Activated CD8-positive, alpha-beta T cell treated with anti-CD3 and anti-CD28 coated beads, Interleukin-2, amount 10 ng/mL, durations not matched to agents 7 days and 5 days (primary cell): ENCODE measurements at regions not wholly inside any gene's neighbourhood (a gene's known extent, or its start where the extent isn't known, plus 50 kb on each side); places are given as distances from the start of the nearest gene placed in this dataset.
"Not testable (repeated sequence)": the region's sequence is repeated elsewhere in the genome, so short reads cannot be mapped to it uniquely, and the experiment has no call there.

ENCODE experiments used
- ATAC-seq: fragments of 150-1000 bp; cut with Tn5 transposase; one replicate; pipeline ENCODE4 v1.10.0; 2021; ENCODE audit warnings: moderate library complexity
- CTCF ChIA-PET: fragments of 350-600 bp; sonication (Branson Sonifier 250); formaldehyde crosslinking; loops from one replicate; lab custom pipeline; 2021; ENCODE audit warnings: antibody characterized with exemption; lab: Charles Lee
- POLR2A ChIA-PET: fragments of 350-600 bp; sonication (Branson Sonifier 250); formaldehyde crosslinking; loops from one replicate; lab custom pipeline; 2021; ENCODE audit warnings: antibody characterized with exemption; lab: Charles Lee
- DNase-seq: peaks from one replicate; pipeline ENCODE4 v3.0.0-alpha.2; 2020
- H3K27ac Mint-ChIP-seq: one replicate; pipeline ENCODE4 v1.8.0; 2021; ENCODE audit warnings: mild to moderate bottlenecking, mixed read lengths
- H3K27me3 Mint-ChIP-seq: one replicate; pipeline ENCODE4 v1.8.0; 2021; ENCODE audit warnings: low read depth, mixed read lengths
- H3K36me3 Mint-ChIP-seq: one replicate; pipeline ENCODE4 v1.8.0; 2021; ENCODE audit warnings: low read depth, mixed read lengths
- H3K4me1 Mint-ChIP-seq: one replicate; pipeline ENCODE4 v1.8.0; 2021; ENCODE audit warnings: low read depth, mixed read lengths
- H3K4me3 Mint-ChIP-seq: one replicate; pipeline ENCODE4 v1.8.0; 2021; ENCODE audit warnings: mild to moderate bottlenecking, mixed read lengths
- H3K9me3 Mint-ChIP-seq: one replicate; pipeline ENCODE4 v1.8.0; 2022; ENCODE audit warnings: mixed read lengths; ENCODE audit not compliant: insufficient read depth

DNA sequence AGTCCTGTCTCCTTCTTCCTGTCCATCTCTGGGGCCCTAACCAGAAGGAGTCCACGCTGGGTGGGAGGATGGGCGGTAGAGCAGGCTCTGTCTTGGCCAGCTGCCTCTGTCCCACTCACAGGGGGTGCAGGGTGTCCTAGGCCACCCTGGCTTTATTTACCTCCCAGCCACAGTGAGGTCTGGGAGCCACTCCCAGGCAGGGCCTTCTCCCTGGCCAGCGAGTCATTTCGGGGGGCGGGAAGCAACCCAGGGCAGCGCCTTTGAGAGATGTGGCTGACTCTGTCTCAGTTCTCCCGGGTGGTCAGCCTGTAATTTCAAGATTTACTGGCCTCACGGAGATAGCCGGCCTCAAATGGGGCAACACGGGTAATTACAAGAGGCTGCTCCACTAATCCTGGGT lies 67.4 kb upstream of the PTCH1 start:
- ChIA-PET POLR2A (no interaction called here), CTCF (no interaction called here)
- no peaks in the 10 kb centered on the region for H3K4me1 Mint-ChIP-seq
- ATAC-seq (no peak), DNase-seq (no peak)
- no peak overlapping the region for H3K27ac Mint-ChIP-seq
- H3K9me3 Mint-ChIP-seq = no peaks in the 10 kb centered on the region
- no peak overlapping the region for H3K4me3 Mint-ChIP-seq
- H3K36me3 Mint-ChIP-seq = no peaks in the 10 kb centered on the region
- H3K27me3 Mint-ChIP-seq = peaks cover 6% of the 10 kb centered on the region

DNA sequence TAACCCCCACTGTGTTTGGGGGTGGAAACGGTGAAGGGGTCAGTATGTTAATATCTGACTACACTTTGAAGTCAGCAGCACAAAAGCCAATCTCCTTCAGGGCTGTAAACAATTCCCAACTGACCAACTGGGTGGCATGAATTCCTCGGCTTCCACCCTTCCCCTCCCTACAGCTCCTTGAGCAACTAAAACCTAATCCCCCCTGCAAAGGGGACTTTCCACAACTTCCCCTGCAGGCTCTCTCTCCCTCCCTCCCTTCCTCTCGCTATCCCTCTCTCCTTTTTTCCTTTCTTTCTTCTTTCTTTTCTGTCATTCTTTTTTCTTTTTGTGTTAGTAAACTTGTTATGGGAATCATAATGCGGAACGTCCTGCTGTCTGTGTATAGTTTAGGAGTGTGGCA lies 65.1 kb upstream of the PTCH1 start:
- ATAC-seq (no peak), DNase-seq (no peak)
- no peaks in the 10 kb centered on the region for H3K4me1 Mint-ChIP-seq
- ChIA-PET POLR2A (no interaction called here), CTCF (no interaction called here)
- no peaks in the 10 kb centered on the region for H3K9me3 Mint-ChIP-seq
- no peak overlapping the region for H3K27ac Mint-ChIP-seq
- no peaks in the 10 kb centered on the region for H3K36me3 Mint-ChIP-seq
- H3K27me3 Mint-ChIP-seq = peaks cover 15% of the 10 kb centered on the region
- H3K4me3 Mint-ChIP-seq = no peak overlapping the region

DNA sequence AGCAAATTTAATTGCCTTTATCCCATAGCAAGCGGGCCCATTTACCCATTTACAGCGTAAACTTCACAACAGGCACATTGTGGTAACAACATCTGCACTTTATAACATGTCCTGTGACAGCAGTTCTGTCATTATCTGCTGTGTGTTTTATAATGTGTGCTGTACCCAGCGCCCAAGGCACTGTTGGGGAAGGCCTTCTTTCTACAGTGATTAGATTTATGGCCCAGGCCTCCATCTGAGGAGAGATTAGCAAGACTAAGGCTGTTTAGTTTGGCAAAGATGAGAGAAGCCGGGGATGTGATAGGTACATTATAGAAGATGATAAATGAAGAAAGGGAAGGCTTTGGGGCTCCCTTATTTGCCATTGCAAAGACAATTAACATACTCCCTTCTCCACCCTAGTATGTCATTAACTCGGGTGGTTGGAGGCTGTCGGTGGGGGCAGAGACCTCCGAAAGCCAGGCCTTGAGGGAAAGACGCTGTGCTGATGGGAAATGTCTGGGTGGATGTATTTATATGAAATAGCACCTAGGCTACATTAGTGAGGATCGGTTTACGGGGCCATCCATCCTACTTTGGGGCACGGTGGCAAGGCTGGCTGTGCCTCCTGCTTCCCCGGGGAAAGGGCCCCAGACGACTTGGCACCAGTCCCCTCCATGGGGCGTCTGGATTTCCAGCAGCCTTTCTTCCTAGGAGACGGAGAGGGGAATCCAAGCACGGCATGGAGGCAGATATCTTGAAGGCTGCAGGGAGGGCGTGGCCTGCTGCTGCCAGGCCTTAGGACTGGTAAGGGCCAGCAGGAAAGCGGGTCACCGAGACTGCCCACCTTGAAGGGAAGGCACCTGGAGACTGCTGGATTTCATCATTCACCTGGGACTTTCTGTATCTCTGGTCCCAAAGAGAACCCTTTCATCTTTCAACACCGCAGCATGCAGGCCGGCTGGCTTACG lies 64.3 kb upstream of the PTCH1 start:
- no peaks in the 10 kb centered on the region for H3K36me3 Mint-ChIP-seq
- POLR2A ChIA-PET = interaction anchor here (0.7 kb wide), 1 partner anchor 667 kb away, joined by 3 read pairs; no protein-coding TSS in a partner anchor
- H3K4me3 Mint-ChIP-seq = no peak overlapping the region
- DNase-seq (no peak), ATAC-seq (no peak)
- CTCF ChIA-PET = no interaction called here
- H3K9me3 Mint-ChIP-seq = no peaks in the 10 kb centered on the region
- no peaks in the 10 kb centered on the region for H3K4me1 Mint-ChIP-seq
- peaks cover 16% of the 10 kb centered on the region for H3K27me3 Mint-ChIP-seq
- no peak overlapping the region for H3K27ac Mint-ChIP-seq

DNA sequence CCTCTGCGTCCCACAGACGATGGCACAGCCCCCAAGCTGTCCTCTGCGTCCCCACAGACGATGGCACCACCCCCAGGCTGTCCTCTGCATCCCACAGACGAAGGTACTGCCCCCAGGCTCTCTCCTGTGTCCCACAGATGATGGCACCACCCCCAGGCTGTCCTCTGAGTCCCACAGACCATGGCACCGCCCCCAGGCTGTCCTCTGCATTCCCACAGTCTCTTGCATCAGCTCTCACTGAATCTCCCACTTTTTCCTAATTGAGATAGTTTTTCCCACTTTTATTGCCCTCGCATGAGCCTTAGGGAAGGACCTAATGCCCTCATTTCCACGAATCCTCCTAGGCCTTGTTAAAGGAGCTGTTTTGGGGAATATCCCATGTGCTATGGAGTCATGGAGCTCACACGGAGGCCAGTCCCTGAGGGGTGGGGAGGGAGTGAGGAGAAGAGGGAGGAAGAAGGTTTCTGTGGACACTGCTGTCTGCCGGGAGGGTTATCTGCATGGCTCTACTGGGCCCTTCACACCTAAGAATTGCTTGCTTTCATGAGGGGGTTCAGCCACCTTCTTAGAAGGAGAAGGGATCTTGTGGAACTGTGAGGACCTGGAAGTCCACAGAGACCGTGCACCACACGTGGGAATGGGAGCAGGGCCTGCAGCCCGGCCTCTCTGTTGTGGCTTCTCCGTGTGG lies 58.2 kb upstream of the PTCH1 start:
- H3K4me1 Mint-ChIP-seq = peaks cover 15% of the 10 kb centered on the region
- H3K36me3 Mint-ChIP-seq = no peaks in the 10 kb centered on the region
- no peak for ATAC-seq
- ChIA-PET POLR2A (no interaction called here), CTCF (no interaction called here)
- no peaks in the 10 kb centered on the region for H3K9me3 Mint-ChIP-seq
- H3K27ac Mint-ChIP-seq = no peak overlapping the region
- H3K27me3 Mint-ChIP-seq = peaks cover 28% of the 10 kb centered on the region
- DNase-seq = no peak
- no peak overlapping the region for H3K4me3 Mint-ChIP-seq

GRCh38 chr9:95574176-95574575 lies 57.4 kb upstream of the PTCH1 start:
- DNase-seq = no peak
- H3K36me3 Mint-ChIP-seq = no peaks in the 10 kb centered on the region
- CTCF ChIA-PET = interaction anchor here (1.3 kb wide), 1 partner anchor 442 kb away, joined by 3 read pairs; no protein-coding TSS in a partner anchor
- peaks cover 28% of the 10 kb centered on the region for H3K27me3 Mint-ChIP-seq
- H3K9me3 Mint-ChIP-seq = no peaks in the 10 kb centered on the region
- H3K4me3 Mint-ChIP-seq = no peak overlapping the region
- ATAC-seq = no peak
- peaks cover 18% of the 10 kb centered on the region for H3K4me1 Mint-ChIP-seq
- H3K27ac Mint-ChIP-seq = no peak overlapping the region
- POLR2A ChIA-PET = no interaction called here

DNA sequence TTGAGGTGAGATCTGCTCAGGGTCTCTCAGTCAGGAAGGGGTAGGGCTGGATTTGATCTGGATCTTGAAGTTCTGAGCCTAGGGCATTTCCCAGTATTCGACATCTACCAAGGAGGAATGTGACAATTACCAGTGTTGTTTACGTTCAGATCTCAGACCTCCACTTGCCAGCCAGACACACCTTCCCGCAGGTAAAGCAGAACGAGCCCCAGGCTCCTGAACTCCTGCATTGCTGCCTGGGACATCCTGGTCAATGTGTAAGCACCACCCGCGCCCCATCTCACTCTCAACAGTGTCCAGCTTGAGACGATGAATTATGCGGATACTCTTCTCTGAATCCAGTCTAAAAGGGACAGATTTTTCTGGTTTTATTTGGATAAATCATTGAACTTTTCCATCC lies 56.7 kb upstream of the PTCH1 start:
- Mint-ChIP-seq H3K27me3 (peaks cover 23% of the 10 kb centered on the region), H3K4me1 (peaks cover 20% of the 10 kb centered on the region), H3K9me3 (no peaks in the 10 kb centered on the region), H3K27ac (no peak overlapping the region), H3K36me3 (no peaks in the 10 kb centered on the region), H3K4me3 (no peak overlapping the region)
- ATAC-seq (no peak), DNase-seq (no peak)
- ChIA-PET POLR2A (no interaction called here), CTCF (interaction anchor here (0.5 to 1.3 kb wide), 2 partner anchors 44 to 442 kb away, joined by 3 read pairs; no protein-coding TSS in a partner anchor)

DNA sequence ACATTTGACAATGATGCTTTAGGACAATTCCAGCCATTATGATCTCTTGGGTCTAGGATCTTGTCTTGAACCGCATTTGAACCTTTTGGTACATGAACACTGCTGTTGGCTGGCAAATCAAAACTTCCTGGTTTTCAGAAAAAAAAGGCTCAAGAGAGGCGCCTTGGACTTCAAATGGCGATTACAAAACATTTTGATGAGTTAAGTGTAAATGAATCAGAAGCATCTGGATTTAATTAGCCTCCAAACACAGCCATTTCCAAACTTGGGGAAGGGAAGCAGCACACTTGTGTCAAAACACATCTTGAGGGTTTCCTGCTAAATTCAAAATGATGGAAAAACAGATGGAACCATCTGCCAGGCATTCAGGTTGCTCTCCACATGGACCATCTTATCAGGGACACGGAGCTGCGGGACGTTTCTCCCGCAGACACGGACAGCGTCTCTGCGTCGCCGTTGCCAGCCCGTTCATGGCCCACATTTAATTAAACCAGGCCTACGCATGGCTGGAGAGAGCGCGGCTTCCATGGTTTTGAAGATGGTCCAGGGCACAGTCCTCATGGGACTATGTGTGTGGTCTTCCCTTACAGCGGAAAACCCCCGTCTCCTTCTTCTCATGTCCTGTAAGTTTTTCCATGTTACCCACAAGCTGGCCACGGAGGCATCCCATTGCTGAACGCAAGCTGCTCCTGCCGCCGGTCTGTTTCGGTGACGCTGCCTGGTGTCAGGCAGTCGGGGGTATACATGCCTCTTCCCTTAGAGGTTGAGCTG lies 55.8 kb upstream of the PTCH1 start:
- Mint-ChIP-seq H3K27me3 (peaks cover 23% of the 10 kb centered on the region), H3K4me3 (no peak overlapping the region), H3K36me3 (no peaks in the 10 kb centered on the region), H3K9me3 (no peaks in the 10 kb centered on the region), H3K27ac (no peak overlapping the region), H3K4me1 (peaks cover 20% of the 10 kb centered on the region)
- POLR2A ChIA-PET = no interaction called here
- DNase-seq (no peak), ATAC-seq (no peak)
- CTCF ChIA-PET = interaction anchor here (1.3 kb wide), 1 partner anchor 441 kb away, joined by 3 read pairs; no protein-coding TSS in a partner anchor

DNA sequence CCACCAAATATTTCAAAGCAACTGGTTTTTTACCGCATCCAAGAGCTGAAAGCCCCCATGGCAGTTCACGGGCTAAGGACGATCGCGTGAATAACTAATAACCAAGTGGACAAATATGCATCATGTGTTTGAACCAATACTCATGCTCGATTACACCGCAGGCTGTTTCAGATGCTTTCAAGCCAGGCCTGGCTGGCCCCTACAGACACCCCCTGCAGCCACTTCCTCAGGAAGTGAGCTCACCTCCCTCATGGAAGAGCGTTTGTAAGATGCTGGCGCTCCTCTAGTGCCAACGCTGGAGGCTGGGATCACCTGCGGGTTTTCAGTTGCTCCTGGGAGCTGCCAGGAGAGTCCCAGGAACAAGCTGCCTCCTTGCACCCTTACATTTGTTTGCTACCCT lies 53.9 kb upstream of the PTCH1 start:
- Mint-ChIP-seq H3K27ac (no peak overlapping the region), H3K36me3 (no peaks in the 10 kb centered on the region), H3K27me3 (peaks cover 19% of the 10 kb centered on the region), H3K4me1 (peaks cover 20% of the 10 kb centered on the region), H3K4me3 (no peak overlapping the region), H3K9me3 (no peaks in the 10 kb centered on the region)
- ChIA-PET POLR2A (no interaction called here), CTCF (no interaction called here)
- ATAC-seq (no peak), DNase-seq (peak; percentile 24)

GRCh38 chr9:95570150-95570549 lies 53.4 kb upstream of the PTCH1 start:
- H3K36me3 Mint-ChIP-seq = no peaks in the 10 kb centered on the region
- H3K27ac Mint-ChIP-seq = no peak overlapping the region
- ATAC-seq (peak; percentile 33), DNase-seq (no peak)
- H3K4me3 Mint-ChIP-seq = peak overlapping the region; percentile 20
- H3K9me3 Mint-ChIP-seq = no peaks in the 10 kb centered on the region
- H3K4me1 Mint-ChIP-seq = peaks cover 20% of the 10 kb centered on the region
- POLR2A ChIA-PET = no interaction called here
- CTCF ChIA-PET = interaction anchor here (1.0 kb wide), 1 partner anchor 59 kb away, joined by 3 read pairs; no protein-coding TSS in a partner anchor
- H3K27me3 Mint-ChIP-seq = peaks cover 19% of the 10 kb centered on the region

DNA sequence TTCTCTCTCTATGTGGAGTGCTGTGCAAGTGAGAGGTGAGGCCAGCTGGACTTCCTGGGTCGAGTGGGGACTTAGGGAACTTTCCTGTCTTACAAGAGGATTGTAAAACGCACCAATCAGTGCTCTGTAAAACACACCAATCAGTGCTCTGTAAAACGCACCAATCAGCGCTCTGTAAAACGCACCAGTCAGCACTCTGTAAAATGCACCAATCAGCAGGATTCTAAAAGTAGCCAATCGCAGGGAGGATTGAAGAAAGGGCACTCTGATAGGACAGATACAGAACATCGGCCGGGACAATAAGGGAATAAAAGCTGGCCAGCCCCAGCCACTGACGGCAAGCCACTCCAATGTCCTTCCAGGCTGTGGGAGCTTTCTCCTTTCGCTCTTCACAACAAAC lies 52.0 kb upstream of the PTCH1 start:
- Mint-ChIP-seq H3K27me3 (peaks cover 25% of the 10 kb centered on the region), H3K4me1 (peaks cover 20% of the 10 kb centered on the region)
- H3K4me3 Mint-ChIP-seq, H3K36me3 Mint-ChIP-seq, H3K27ac Mint-ChIP-seq, DNase-seq, CTCF ChIA-PET, ATAC-seq, H3K9me3 Mint-ChIP-seq, POLR2A ChIA-PET: not testable (repeated sequence)
